ENCODE measurements at regions not wholly inside any gene's neighbourhood (a gene's known extent, or its start where the extent isn't known, plus 50 kb on each side); places are given as distances from the start of the nearest gene placed in this dataset.

GRCh38 chr15:39115379-39116057 is 465.4 kb upstream of the THBS1 start:
- no peak for TF ChIP-seq TAF1 (IDR thresholded peaks at IDR 0.05; ENCODE audit: low read depth)
- TF ChIP-seq MXI1 (conservative IDR thresholded peaks at IDR 0.05; ENCODE audit: poor library complexity, severe bottlenecking), result no peak
- no peak for TF ChIP-seq CTCF (IDR thresholded peaks at IDR 0.05; ENCODE audit: poor library complexity, severe bottlenecking)
- no peak for TF ChIP-seq SMC3 (conservative IDR thresholded peaks at IDR 0.05; ENCODE audit: poor library complexity)
- TF ChIP-seq POLR2AphosphoS5 (IDR thresholded peaks at IDR 0.05), result no peak
- TF ChIP-seq EZH2 (IDR thresholded peaks at IDR 0.05; ENCODE audit: borderline replicate concordance, insufficient read depth, low read length, poor library complexity, severe bottlenecking), result no peak
- no peak for TF ChIP-seq REST (IDR thresholded peaks at IDR 0.05; ENCODE audit: borderline replicate concordance)
